ENCODE measurements at regions not wholly inside any gene's neighbourhood (a gene's known extent, or its start where the extent isn't known, plus 50 kb on each side); places are given as distances from the start of the nearest gene placed in this dataset.

DNA sequence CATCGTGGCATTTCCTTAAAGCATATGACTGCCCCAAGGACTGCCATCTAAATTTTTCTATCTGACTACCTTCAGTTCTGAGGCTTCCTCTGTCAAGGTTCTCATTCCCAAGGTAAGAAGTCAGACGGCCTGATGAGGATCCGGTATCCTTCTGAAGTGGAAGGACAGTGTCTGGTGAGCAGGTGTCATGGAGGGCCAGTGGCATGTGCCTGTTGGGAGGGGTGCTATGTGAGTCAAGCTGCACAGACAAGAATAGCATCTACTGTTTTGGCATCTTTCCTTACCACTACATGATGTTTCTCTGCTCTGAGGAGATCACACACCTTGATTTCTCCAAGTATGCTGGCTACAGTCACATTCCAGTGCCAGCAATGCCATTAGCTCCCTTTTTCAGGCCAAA is 99.6 kb upstream of the RGS1 start:
- Histone ChIP-seq H3K27me3 (ENCODE audit: control insufficient read depth in 1 of 2, insufficient read depth in 2 of 2, low read length in 2 of 2) (no peaks in the 10 kb centered on the region), H3K27ac (ENCODE audit: low read depth in 2 of 2, low read length in 1 of 2) (no peak overlapping the region), H3K36me3 (ENCODE audit: control insufficient read depth in 2 of 2, insufficient read depth in 2 of 2, low read length in 1 of 2) (no peaks in the 10 kb centered on the region), H3K9me3 (ENCODE audit: control insufficient read depth in 2 of 2, insufficient read depth in 1 of 2, low read depth in 1 of 2, low read length in 1 of 2) (no peaks in the 10 kb centered on the region), H3K4me1 (ENCODE audit: control insufficient read depth in 2 of 2, insufficient read depth in 2 of 2, low read length in 1 of 2) (no peaks in the 10 kb centered on the region), H3K4me3 (ENCODE audit: low read depth in 1 of 2, low read length in 2 of 2) (no peak overlapping the region)
- 82 to 91% methylated on average over 3 of the region's 3 CpGs for WGBS, 2 donors

DNA sequence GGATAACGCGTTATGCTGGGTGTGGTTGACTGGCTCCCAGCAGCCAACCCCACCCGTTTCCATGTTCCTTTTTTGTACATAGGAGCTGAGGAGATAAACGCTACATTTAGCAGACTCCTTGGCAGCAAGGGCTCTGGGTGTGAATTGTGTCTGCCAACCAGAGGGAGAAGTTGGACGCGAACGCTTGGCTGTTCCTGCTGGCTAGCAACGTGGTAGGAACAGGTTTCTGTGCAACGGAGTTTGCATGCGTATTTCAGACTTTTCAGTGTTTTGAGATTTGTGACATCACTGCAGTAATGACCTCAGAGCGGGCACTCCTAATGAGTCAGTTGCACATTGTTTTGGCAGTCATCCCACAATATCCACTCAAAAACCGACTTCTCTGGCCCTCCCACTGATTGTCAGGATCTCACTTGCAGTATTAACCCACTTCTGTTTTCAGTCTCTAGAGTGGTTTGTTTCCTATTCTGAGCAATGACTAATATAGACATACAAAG is 98.7 kb upstream of the RGS1 start:
- Histone ChIP-seq H3K27ac (ENCODE audit: low read depth in 2 of 2, low read length in 1 of 2) (peak overlapping the region in 1 of 2 donors; percentile 24), H3K27me3 (ENCODE audit: control insufficient read depth in 1 of 2, insufficient read depth in 2 of 2, low read length in 2 of 2) (no peaks in the 10 kb centered on the region), H3K36me3 (ENCODE audit: control insufficient read depth in 2 of 2, insufficient read depth in 2 of 2, low read length in 1 of 2) (no peaks in the 10 kb centered on the region), H3K4me3 (ENCODE audit: low read depth in 1 of 2, low read length in 2 of 2) (no peak overlapping the region), H3K9me3 (ENCODE audit: control insufficient read depth in 2 of 2, insufficient read depth in 1 of 2, low read depth in 1 of 2, low read length in 1 of 2) (no peaks in the 10 kb centered on the region), H3K4me1 (ENCODE audit: control insufficient read depth in 2 of 2, insufficient read depth in 2 of 2, low read length in 1 of 2) (no peaks in the 10 kb centered on the region)
- 57 to 63% methylated on average over 12 of the region's 12 CpGs for WGBS, 2 donors

DNA sequence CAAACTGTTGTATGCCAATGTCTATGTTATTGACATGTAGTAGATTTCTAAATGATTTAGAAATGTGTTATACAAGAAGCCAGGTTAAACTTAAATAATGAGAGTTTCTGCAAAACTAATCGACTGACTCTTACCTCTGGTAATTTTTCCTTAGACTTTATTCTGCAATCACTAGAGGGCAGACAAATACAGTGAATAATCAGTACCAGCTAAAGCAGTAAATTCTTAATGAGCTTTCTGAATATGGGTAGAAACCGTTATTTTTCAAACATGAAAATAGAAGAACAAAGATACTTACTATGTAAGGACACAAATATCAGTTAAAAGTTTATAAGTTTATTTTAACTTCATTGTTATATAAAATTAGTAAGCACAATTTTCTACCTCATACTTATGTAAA is 97.9 kb upstream of the RGS1 start:
- Histone ChIP-seq H3K27me3 (ENCODE audit: control insufficient read depth in 1 of 2, insufficient read depth in 2 of 2, low read length in 2 of 2) (no peaks in the 10 kb centered on the region), H3K4me1 (ENCODE audit: control insufficient read depth in 2 of 2, insufficient read depth in 2 of 2, low read length in 1 of 2) (no peaks in the 10 kb centered on the region), H3K36me3 (ENCODE audit: control insufficient read depth in 2 of 2, insufficient read depth in 2 of 2, low read length in 1 of 2) (no peaks in the 10 kb centered on the region), H3K4me3 (ENCODE audit: low read depth in 1 of 2, low read length in 2 of 2) (no peak overlapping the region), H3K9me3 (ENCODE audit: control insufficient read depth in 2 of 2, insufficient read depth in 1 of 2, low read depth in 1 of 2, low read length in 1 of 2) (no peaks in the 10 kb centered on the region), H3K27ac (ENCODE audit: low read depth in 2 of 2, low read length in 1 of 2) (no peak overlapping the region)
- 2 to 3% methylated on average over 2 of the region's 2 CpGs for WGBS, 2 donors

DNA sequence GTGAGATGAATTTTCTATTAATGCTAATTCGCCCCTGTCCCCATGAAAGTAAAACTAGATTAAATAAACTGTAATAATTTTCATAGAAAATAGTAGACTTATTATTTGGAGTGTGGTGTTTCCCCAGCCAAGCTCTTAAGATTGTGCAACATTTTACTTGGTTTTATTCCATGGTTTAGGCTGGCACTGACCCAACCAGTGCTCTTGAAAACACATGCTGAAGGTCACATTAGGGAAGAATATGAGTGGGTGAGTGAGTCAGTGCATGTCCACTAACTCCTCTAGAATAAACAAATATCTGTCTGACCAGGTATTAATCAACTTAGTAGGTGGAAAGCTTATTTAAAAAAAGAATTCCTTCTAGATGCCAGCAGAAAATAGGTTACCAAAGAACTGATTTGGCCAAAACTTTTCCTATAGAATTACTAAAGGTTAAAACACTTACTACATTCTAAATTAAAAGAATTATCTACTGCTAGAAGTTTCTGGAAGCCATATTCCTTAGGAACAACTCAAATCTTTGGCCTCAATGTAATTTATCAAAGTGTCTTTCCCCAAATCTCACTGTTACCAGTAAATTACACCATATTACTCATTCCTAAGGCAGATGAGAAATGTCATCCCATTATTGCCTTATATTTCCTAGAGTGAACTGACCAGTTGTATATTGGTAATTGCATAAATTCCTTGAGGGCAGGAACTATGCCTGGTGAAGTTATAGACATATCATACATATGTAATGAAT is 89.7 kb upstream of the RGS1 start:
- no peaks in the 10 kb centered on the region for H3K9me3 ChIP-seq (ENCODE audit: control insufficient read depth in 2 of 2, insufficient read depth in 1 of 2, low read depth in 1 of 2, low read length in 1 of 2)
- H3K36me3 ChIP-seq (ENCODE audit: control insufficient read depth in 2 of 2, insufficient read depth in 2 of 2, low read length in 1 of 2), result no peaks in the 10 kb centered on the region
- H3K4me1 ChIP-seq (ENCODE audit: control insufficient read depth in 2 of 2, insufficient read depth in 2 of 2, low read length in 1 of 2), result no peaks in the 10 kb centered on the region
- H3K4me3 ChIP-seq (ENCODE audit: low read depth in 1 of 2, low read length in 2 of 2), result no peak overlapping the region
- no peaks in the 10 kb centered on the region for H3K27me3 ChIP-seq (ENCODE audit: control insufficient read depth in 1 of 2, insufficient read depth in 2 of 2, low read length in 2 of 2)
- no peak overlapping the region for H3K27ac ChIP-seq (ENCODE audit: low read depth in 2 of 2, low read length in 1 of 2)
- WGBS, 2 donors, result 33 to 34% methylated on average over 1 of the region's 1 CpG

DNA sequence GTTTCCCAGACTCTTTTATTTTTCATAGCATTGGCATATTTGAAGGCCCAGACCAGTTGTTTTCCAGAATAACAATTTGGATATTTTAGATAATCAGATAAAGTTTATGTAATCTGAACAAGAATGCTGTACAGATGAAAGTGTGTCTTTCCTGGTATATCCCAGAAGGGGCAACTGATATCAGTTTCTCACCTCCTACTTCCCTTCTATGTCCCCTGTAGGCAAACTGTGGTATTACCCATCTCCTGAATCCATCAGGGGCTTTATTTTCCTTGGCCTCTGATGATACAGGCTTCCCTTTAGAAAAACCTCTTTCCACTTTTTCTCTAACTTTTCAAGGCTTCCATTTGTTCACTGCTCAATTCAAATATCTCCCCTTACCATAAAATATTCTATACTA is 87.5 kb upstream of the RGS1 start:
- Histone ChIP-seq H3K27ac (ENCODE audit: low read depth in 2 of 2, low read length in 1 of 2) (no peak overlapping the region), H3K36me3 (ENCODE audit: control insufficient read depth in 2 of 2, insufficient read depth in 2 of 2, low read length in 1 of 2) (no peaks in the 10 kb centered on the region), H3K9me3 (ENCODE audit: control insufficient read depth in 2 of 2, insufficient read depth in 1 of 2, low read depth in 1 of 2, low read length in 1 of 2) (no peaks in the 10 kb centered on the region), H3K4me3 (ENCODE audit: low read depth in 1 of 2, low read length in 2 of 2) (no peak overlapping the region), H3K27me3 (ENCODE audit: control insufficient read depth in 1 of 2, insufficient read depth in 2 of 2, low read length in 2 of 2) (no peaks in the 10 kb centered on the region), H3K4me1 (ENCODE audit: control insufficient read depth in 2 of 2, insufficient read depth in 2 of 2, low read length in 1 of 2) (no peaks in the 10 kb centered on the region)

DNA sequence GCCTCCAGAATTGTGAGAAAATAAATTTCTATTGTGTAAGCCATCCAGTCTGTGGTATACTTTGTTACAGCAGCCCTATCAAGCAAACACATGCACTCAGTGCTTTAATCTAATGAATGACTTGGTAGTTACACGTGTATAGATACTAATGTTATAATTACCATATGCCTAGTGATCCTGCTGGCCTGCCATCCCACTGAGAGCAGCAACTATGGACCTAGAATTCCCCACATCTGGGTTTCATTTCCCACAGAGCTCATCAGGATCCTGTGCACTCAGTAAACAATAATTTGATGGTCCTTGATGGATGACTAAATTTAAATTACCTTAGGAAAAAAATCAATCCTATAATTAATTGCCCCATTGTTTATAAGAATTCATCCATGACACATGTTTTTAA is 86.5 kb upstream of the RGS1 start:
- H3K36me3 ChIP-seq (ENCODE audit: control insufficient read depth in 2 of 2, insufficient read depth in 2 of 2, low read length in 1 of 2), result no peaks in the 10 kb centered on the region
- H3K27me3 ChIP-seq (ENCODE audit: control insufficient read depth in 1 of 2, insufficient read depth in 2 of 2, low read length in 2 of 2), result no peaks in the 10 kb centered on the region
- H3K9me3 ChIP-seq (ENCODE audit: control insufficient read depth in 2 of 2, insufficient read depth in 1 of 2, low read depth in 1 of 2, low read length in 1 of 2), result no peaks in the 10 kb centered on the region
- H3K27ac ChIP-seq (ENCODE audit: low read depth in 2 of 2, low read length in 1 of 2), result peak overlapping the region in 1 of 2 donors; percentile 35
- H3K4me3 ChIP-seq (ENCODE audit: low read depth in 1 of 2, low read length in 2 of 2), result no peak overlapping the region
- 24 to 26% methylated on average over 1 of the region's 1 CpG for WGBS, 2 donors
- H3K4me1 ChIP-seq (ENCODE audit: control insufficient read depth in 2 of 2, insufficient read depth in 2 of 2, low read length in 1 of 2), result no peaks in the 10 kb centered on the region

DNA sequence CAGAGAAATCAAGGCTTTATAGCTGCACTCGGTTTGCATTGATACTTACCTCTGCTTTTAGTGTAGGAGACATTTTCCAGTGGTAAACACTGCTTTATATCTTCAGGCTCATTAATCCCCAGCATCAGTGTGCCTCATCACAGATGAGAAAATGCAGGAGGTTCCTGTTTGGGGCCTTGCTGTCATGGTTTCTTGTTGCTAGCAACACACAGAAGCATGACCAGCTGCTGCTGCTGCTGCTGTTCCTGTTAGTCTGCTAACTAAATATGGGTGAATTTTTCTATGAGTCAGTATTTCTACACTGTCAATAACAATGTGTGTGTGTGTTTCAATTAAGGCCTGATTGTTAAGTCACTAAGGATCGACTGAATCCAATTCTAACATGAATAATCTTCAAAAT is 85.8 kb upstream of the RGS1 start:
- Histone ChIP-seq H3K36me3 (ENCODE audit: control insufficient read depth in 2 of 2, insufficient read depth in 2 of 2, low read length in 1 of 2) (no peaks in the 10 kb centered on the region), H3K27me3 (ENCODE audit: control insufficient read depth in 1 of 2, insufficient read depth in 2 of 2, low read length in 2 of 2) (no peaks in the 10 kb centered on the region), H3K4me3 (ENCODE audit: low read depth in 1 of 2, low read length in 2 of 2) (no peak overlapping the region), H3K9me3 (ENCODE audit: control insufficient read depth in 2 of 2, insufficient read depth in 1 of 2, low read depth in 1 of 2, low read length in 1 of 2) (no peaks in the 10 kb centered on the region), H3K27ac (ENCODE audit: low read depth in 2 of 2, low read length in 1 of 2) (peak overlapping the region; percentile 31 to 33), H3K4me1 (ENCODE audit: control insufficient read depth in 2 of 2, insufficient read depth in 2 of 2, low read length in 1 of 2) (no peaks in the 10 kb centered on the region)
- WGBS, 2 donors, result 18 to 32% methylated on average over 2 of the region's 2 CpGs

DNA sequence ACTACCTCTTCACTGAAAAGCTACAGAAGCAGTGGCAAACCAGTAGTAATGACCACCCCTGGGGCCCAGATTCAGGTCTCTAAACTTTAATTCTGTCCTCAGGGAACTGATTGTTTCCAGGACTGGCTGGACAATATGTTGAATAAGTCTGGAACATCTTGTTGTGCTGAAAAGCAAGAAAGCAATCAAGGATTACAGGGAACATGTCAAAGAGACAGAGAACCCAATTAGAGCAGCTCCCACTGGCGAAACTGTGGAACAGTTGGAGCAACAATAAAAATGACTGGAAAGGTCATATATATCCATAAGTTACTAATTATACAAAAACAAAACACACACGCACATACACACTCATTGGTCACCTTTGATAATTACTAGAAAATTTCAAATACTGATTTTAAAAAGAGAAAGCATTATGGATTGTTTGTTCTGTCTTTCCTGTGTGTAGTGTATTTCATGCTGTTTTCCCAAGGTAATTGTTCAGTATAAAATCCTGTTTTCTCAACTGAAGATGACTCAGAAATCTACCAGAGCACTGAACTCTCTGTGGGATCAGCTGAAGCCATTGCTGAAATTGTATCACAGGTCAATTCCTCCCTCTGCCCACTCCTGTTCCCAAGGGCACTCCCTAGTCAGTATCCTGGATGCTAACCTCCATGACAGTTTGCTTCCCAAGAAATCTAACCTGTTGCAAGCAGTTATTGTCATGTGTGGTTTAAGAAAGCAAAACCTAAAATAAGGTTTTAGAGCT is 83.6 kb upstream of the RGS1 start:
- no peaks in the 10 kb centered on the region for H3K36me3 ChIP-seq (ENCODE audit: control insufficient read depth in 2 of 2, insufficient read depth in 2 of 2, low read length in 1 of 2)
- no peak overlapping the region for H3K4me3 ChIP-seq (ENCODE audit: low read depth in 1 of 2, low read length in 2 of 2)
- 79 to 85% methylated on average over 2 of the region's 2 CpGs for WGBS, 2 donors
- peak overlapping the region in 1 of 2 donors; percentile 1 for H3K27ac ChIP-seq (ENCODE audit: low read depth in 2 of 2, low read length in 1 of 2)
- H3K4me1 ChIP-seq (ENCODE audit: control insufficient read depth in 2 of 2, insufficient read depth in 2 of 2, low read length in 1 of 2), result no peaks in the 10 kb centered on the region
- no peaks in the 10 kb centered on the region for H3K9me3 ChIP-seq (ENCODE audit: control insufficient read depth in 2 of 2, insufficient read depth in 1 of 2, low read depth in 1 of 2, low read length in 1 of 2)
- no peaks in the 10 kb centered on the region for H3K27me3 ChIP-seq (ENCODE audit: control insufficient read depth in 1 of 2, insufficient read depth in 2 of 2, low read length in 2 of 2)

DNA sequence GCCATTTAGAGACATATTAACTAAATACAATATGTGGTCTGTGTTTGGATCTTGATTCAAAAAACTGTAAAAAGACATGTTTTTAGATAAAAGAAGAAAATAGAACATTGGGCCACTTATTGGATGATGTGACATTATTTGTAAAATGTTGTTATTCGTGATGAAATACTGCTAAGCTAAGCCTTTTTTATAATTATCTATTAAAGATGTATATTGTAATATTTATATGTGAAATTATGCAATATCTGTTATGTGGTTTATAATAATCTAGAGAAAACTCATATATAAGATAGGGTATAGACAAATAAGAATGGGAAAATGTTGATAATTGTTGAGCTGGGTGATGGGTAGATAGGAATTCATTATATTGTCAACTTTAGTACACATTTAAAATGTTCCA is 82.0 kb upstream of the RGS1 start:
- Histone ChIP-seq H3K27me3 (ENCODE audit: control insufficient read depth in 1 of 2, insufficient read depth in 2 of 2, low read length in 2 of 2) (no peaks in the 10 kb centered on the region), H3K9me3 (ENCODE audit: control insufficient read depth in 2 of 2, insufficient read depth in 1 of 2, low read depth in 1 of 2, low read length in 1 of 2) (no peaks in the 10 kb centered on the region), H3K27ac (ENCODE audit: low read depth in 2 of 2, low read length in 1 of 2) (no peak overlapping the region), H3K36me3 (ENCODE audit: control insufficient read depth in 2 of 2, insufficient read depth in 2 of 2, low read length in 1 of 2) (no peaks in the 10 kb centered on the region), H3K4me3 (ENCODE audit: low read depth in 1 of 2, low read length in 2 of 2) (no peak overlapping the region), H3K4me1 (ENCODE audit: control insufficient read depth in 2 of 2, insufficient read depth in 2 of 2, low read length in 1 of 2) (no peaks in the 10 kb centered on the region)
- 93 to 94% methylated on average over 1 of the region's 1 CpG for WGBS, 2 donors
